Keratinocyte (primary cell): ENCODE measurements at regions not wholly inside any gene's neighbourhood (a gene's known extent, or its start where the extent isn't known, plus 50 kb on each side); places are given as distances from the start of the nearest gene placed in this dataset.

Experiments
- DNase-seq: peaks from one replicate; pipeline ENCODE4 v3.0.0-alpha.2; 2011; ENCODE audit warnings: low read depth, missing footprints, low spot score
- FAIRE-seq: peaks from 2 replicates; lab custom pipeline; 2011; peaks lifted over from hg19 to GRCh38; lab: Jason Lieb, UNC
- H2AFZ ChIP-seq: 2 replicates; pipeline ENCODE4 v1.6.0; 2012; ENCODE audit warnings: low read length, control low read depth, inconsistent platforms; ENCODE audit not compliant: control insufficient read depth
- H3K27ac ChIP-seq: 2 replicates; pipeline ENCODE4 v1.5.1; 2011; ENCODE audit warnings: low read length; ENCODE audit not compliant: control insufficient read depth, insufficient read depth
- H3K27me3 ChIP-seq: 3 replicates; pipeline ENCODE4 v1.6.0; 2011; ENCODE audit warnings: low read length; ENCODE audit not compliant: control insufficient read depth, insufficient read depth; ENCODE audit errors: extremely low read depth
- H3K36me3 ChIP-seq, 2 experiments: 2 replicates in 1 of 2; 3 replicates in 1 of 2; pipeline ENCODE4 v1.5.1; 2011; ENCODE audit warnings: low read length in 2 of 2, mild to moderate bottlenecking in 1 of 2; ENCODE audit not compliant: control insufficient read depth in 2 of 2, insufficient read depth in 2 of 2; ENCODE audit errors: extremely low read depth in 1 of 2
- H3K4me1 ChIP-seq: 3 replicates; pipeline ENCODE4 v1.5.1; 2011; ENCODE audit warnings: low read length; ENCODE audit not compliant: control insufficient read depth, insufficient read depth; ENCODE audit errors: extremely low read depth
- H3K4me2 ChIP-seq: 3 replicates; pipeline ENCODE4 v1.6.0; 2011; ENCODE audit warnings: low read depth, low read length; ENCODE audit not compliant: control insufficient read depth, insufficient read depth; ENCODE audit errors: extremely low read depth
- H3K4me3 ChIP-seq, 3 experiments: fragments of 200-600 bp in 1 of 3; sonication (generic) in 1 of 3; 2 replicates in 2 of 3; 3 replicates in 1 of 3; pipeline ENCODE4 v1.5.1; 2011 to 2016; ENCODE audit warnings: low read length in 3 of 3, mild to moderate bottlenecking in 3 of 3, control low read depth in 2 of 3, inconsistent platforms in 1 of 3, low read depth in 1 of 3, mixed read lengths in 1 of 3, mixed run types in 1 of 3, moderate library complexity in 1 of 3; ENCODE audit not compliant: control insufficient read depth in 2 of 3, insufficient read depth in 2 of 3; ENCODE audit errors: extremely low read depth in 1 of 3
- H3K79me2 ChIP-seq: 2 replicates; pipeline ENCODE4 v1.6.0; 2012; ENCODE audit warnings: low read length; ENCODE audit not compliant: control insufficient read depth, insufficient read depth
- H3K9ac ChIP-seq: 3 replicates; pipeline ENCODE4 v1.6.0; 2011; ENCODE audit warnings: low read length; ENCODE audit not compliant: control insufficient read depth, insufficient read depth; ENCODE audit errors: extremely low read depth
- H3K9me1 ChIP-seq: 3 replicates; pipeline ENCODE4 v1.6.0; 2011; ENCODE audit warnings: low read length; ENCODE audit not compliant: control insufficient read depth, insufficient read depth; ENCODE audit errors: extremely low read depth
- H3K9me3 ChIP-seq: 2 replicates; pipeline ENCODE4 v1.5.1; 2012; ENCODE audit warnings: low read depth, low read length; ENCODE audit not compliant: control insufficient read depth
- H4K20me1 ChIP-seq: 3 replicates; pipeline ENCODE4 v1.6.0; 2011; ENCODE audit warnings: low read length; ENCODE audit not compliant: control insufficient read depth, insufficient read depth; ENCODE audit errors: extremely low read depth
- CTCF ChIP-seq, 3 experiments: IDR thresholded peaks in 1 of 3; conservative IDR thresholded peaks in 1 of 3; optimal IDR thresholded peaks in 1 of 3; 2 replicates in 2 of 3; 3 replicates in 1 of 3; pipeline versions ENCODE3 to v1.5.1; 2011; ENCODE audit warnings: low read length in 3 of 3, mild to moderate bottlenecking in 3 of 3, moderate library complexity in 2 of 3, control low read depth in 1 of 3, inconsistent platforms in 1 of 3; ENCODE audit not compliant: insufficient read depth in 2 of 3; ENCODE audit errors: extremely low read depth in 1 of 3
- EZH2 ChIP-seq: IDR thresholded peaks from one replicate; pipeline ENCODE4 v1.6.1; 2012; ENCODE audit warnings: inconsistent platforms, mild to moderate bottlenecking, low read length, moderate library complexity
- dilution Hi-C: fragments of 300-500 bp; cut with MboI; formaldehyde crosslinking; loops from one replicate; pipeline ENCODE4 v1.7.0; 2020; ENCODE audit warnings: low sequenced_read_pairs; ENCODE audit not compliant: extremely low pct_ligation_motif_present

GRCh38 chr7:25619963-25620799 is 391.9 kb upstream of the NPVF start:
- Histone ChIP-seq H4K20me1 (no peaks in the 10 kb centered on the region), H3K9ac (no peak overlapping the region), H3K9me1 (no peaks in the 10 kb centered on the region), H3K4me2 (no peak overlapping the region), H3K27ac (no peak overlapping the region), H3K27me3 (no peaks in the 10 kb centered on the region), H3K36me3 (no peaks in the 10 kb centered on the region), H3K79me2 (no peaks in the 10 kb centered on the region), H3K4me3 (no peak overlapping the region), H3K9me3 (no peaks in the 10 kb centered on the region), H3K4me1 (no peaks in the 10 kb centered on the region), H2AFZ (no peak overlapping the region)
- no peak for DNase-seq
- FAIRE-seq, result no peak
- dilution Hi-C loops, result loop anchor here (5.0 kb wide), 1 partner anchor 68 kb away; no protein-coding TSS in a partner anchor
- no peak for TF ChIP-seq EZH2
- no peak for TF ChIP-seq CTCF (optimal IDR thresholded peaks at IDR 0.05 in 1 of 3, IDR thresholded peaks at IDR 0.05 in 1 of 3, conservative IDR thresholded peaks at IDR 0.05 in 1 of 3; ENCODE audit: extremely low read depth in 1 of 3, insufficient read depth in 2 of 3, low read length in 3 of 3)

DNA sequence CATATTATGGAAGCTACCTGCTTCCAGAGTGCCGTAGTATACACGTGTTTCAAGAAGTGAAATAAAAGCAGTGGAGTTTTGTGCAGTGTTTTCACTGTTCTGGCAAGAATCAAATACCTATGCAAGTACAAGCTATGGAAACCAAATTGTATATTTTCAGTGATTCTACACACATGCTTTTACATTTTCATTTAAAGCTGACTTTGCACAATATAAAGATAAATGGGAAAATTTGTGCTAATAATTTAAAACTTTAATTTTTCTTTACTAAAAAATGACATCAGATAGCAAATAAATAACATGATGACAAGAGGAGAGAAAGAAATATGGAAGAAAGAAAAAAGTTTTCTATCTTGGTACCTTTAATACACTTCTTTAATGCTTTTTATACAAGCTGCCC is 393.7 kb upstream of the NPVF start:
- no peaks in the 10 kb centered on the region for H3K9me1 ChIP-seq
- DNase-seq (no peak), FAIRE-seq (no peak)
- no peak overlapping the region for H2AFZ ChIP-seq
- no peak overlapping the region for H3K4me3 ChIP-seq
- no peaks in the 10 kb centered on the region for H3K9me3 ChIP-seq
- H3K27ac ChIP-seq, result no peak overlapping the region
- no peaks in the 10 kb centered on the region for H3K4me1 ChIP-seq
- no peaks in the 10 kb centered on the region for H4K20me1 ChIP-seq
- dilution Hi-C loops, result no loop called here
- TF ChIP-seq CTCF (optimal IDR thresholded peaks at IDR 0.05 in 1 of 3, IDR thresholded peaks at IDR 0.05 in 1 of 3, conservative IDR thresholded peaks at IDR 0.05 in 1 of 3; ENCODE audit: extremely low read depth in 1 of 3, insufficient read depth in 2 of 3, low read length in 3 of 3) (no peak), EZH2 (no peak)
- no peaks in the 10 kb centered on the region for H3K27me3 ChIP-seq
- H3K4me2 ChIP-seq, result no peak overlapping the region
- H3K79me2 ChIP-seq, result no peaks in the 10 kb centered on the region
- H3K36me3 ChIP-seq, result no peaks in the 10 kb centered on the region
- H3K9ac ChIP-seq, result no peak overlapping the region
